ENCODE measurements at regions not wholly inside any gene's neighbourhood (a gene's known extent, or its start where the extent isn't known, plus 50 kb on each side); places are given as distances from the start of the nearest gene placed in this dataset.

DNA sequence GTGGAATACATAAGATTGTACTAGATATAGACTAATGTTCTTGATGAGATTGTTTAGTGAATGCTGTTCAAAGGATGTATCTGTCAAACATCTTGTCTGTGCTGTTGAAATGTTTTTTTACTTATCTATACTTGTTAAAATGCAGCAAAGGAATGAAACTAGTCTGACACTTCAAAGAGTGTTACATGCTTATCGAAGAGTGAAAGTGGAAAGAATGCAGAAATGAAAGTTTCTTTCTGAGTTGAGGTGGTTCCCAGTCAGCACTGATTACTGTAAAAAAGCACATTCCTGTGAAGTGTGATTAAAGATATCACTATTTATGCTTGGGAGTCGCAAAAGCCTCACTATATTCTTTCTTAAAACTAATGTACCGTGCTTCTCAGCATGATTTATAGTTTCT lies 1225.2 kb downstream of the NCAM2 start:
- intact Hi-C loops (cut with DNase I) = no loop called here
- no peak for ATAC-seq
- no peak for DNase-seq (ENCODE audit: low spot score)

GRCh38 chr21:22224261-22224660 lies 1226.1 kb downstream of the NCAM2 start:
- intact Hi-C loops (cut with DNase I) = no loop called here
- DNase-seq (ENCODE audit: low spot score) (no peak), ATAC-seq (no peak)

- no peak for DNase-seq (ENCODE audit: low spot score)
- intact Hi-C loops (cut with DNase I) = loop anchor here (5.0 kb wide), 1 partner anchor 327 kb away; no protein-coding TSS in a partner anchor
- ATAC-seq = no peak
These were observed 1227.1 kb downstream of the NCAM2 start for GRCh38 chr21:22225299-22225698.

DNA sequence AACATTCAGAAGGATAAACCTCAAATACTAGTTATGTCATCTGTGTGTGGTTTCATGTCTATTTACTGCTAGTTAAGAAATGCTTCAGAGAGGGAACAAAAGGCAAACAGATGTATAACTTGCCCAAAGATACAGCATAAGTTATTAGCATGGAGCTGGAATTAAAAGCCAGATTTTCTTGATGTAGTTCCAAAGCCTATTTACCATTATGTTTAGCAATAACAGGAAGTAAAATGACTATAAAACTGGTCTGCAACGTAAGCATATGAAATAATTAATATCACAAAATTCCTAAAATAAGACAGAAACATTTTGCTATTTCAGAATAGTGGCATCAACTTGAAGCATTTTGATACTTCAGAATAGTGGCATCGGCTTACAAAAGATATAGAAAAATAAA lies 1232.8 kb downstream of the NCAM2 start:
- intact Hi-C loops (cut with DNase I) = no loop called here
- no peak for DNase-seq (ENCODE audit: low spot score)
- no peak for ATAC-seq

GRCh38 chr21:22235866-22236590 lies 1237.8 kb downstream of the NCAM2 start:
- intact Hi-C loops (cut with DNase I) = no loop called here
- ATAC-seq = no peak
- DNase-seq (ENCODE audit: low spot score) = no peak

- no peak for ATAC-seq
- intact Hi-C loops (cut with DNase I) = no loop called here
- DNase-seq (ENCODE audit: low spot score) = no peak
These were observed 1246.3 kb downstream of the NCAM2 start for GRCh38 chr21:22244516-22244915.

GRCh38 chr21:22250355-22250754 lies 1252.1 kb downstream of the NCAM2 start:
- DNase-seq (ENCODE audit: low spot score) (no peak), ATAC-seq (no peak)
- intact Hi-C loops (cut with DNase I) = no loop called here

GRCh38 chr21:22253761-22254160 lies 1255.6 kb downstream of the NCAM2 start:
- no peak for ATAC-seq
- no peak for DNase-seq (ENCODE audit: low spot score)
- intact Hi-C loops (cut with DNase I) = no loop called here

DNA sequence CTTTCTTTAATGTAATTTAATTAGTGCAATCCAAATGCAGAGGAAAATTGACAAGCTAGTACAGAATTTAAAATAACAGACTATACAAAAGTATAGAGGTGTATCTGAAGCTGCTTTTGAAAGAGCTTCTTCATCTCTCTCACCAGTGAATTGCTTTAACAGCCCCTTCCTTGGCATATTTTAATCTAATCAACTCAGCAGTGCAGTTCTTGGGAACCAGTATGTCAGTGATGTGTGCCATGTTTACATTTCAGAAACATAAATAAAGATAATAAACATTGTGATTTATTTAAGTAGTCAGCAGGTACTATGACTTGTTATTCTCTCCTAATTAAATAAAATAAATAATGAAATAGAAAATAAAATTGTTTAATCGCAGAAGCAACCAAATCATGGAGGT lies 1260.6 kb downstream of the NCAM2 start:
- intact Hi-C loops (cut with DNase I) = no loop called here
- ATAC-seq (no peak), DNase-seq (ENCODE audit: low spot score) (no peak)

GRCh38 chr21:22260274-22260673 lies 1262.1 kb downstream of the NCAM2 start:
- intact Hi-C loops (cut with DNase I) = no loop called here
- no peak for DNase-seq (ENCODE audit: low spot score)
- ATAC-seq = no peak

DNA sequence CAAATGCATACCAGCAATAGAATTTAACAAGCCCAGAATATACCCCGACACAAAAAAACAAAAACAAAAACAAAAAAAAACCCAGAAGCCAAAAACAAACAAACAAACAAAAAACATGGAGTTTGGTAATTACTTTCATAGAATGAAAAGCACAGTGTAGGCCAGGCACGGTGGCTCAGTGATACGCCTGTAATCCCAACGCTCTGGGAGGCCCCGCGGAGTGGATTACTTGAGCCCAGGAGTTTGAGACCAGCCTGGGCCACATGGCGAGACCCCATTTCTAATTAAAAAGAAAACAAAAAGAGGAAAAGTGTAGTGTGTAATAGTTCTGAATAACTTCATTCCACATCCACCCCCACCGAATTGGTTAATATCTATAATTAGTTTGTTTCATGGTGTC lies 1265.7 kb downstream of the NCAM2 start:
- ATAC-seq (no peak), DNase-seq (ENCODE audit: low spot score) (no peak)
- intact Hi-C loops (cut with DNase I) = no loop called here

- intact Hi-C loops (cut with DNase I) = no loop called here
- ATAC-seq = no peak
These were observed 1279.1 kb downstream of the NCAM2 start for GRCh38 chr21:22277341-22277740.

DNA sequence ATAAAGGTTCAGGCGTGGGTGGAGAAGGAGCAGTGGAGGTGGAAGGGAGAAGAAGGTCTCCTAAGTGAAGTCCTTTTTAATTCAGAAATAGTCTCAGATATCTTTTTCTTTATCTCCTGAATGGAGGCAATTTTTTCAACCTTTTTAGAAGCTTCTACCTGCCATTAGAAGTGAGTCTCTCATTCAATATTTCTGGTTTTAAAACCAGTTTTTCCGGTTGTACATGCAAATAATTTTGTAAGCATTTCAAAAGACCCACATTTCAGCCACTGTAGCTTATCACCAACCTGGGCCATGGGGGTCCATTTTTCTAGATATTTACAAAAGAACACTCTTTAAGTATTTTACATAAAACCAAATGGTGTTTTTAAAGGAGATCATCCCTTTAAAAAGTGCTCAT lies 1280.2 kb downstream of the NCAM2 start:
- no peak for ATAC-seq
- intact Hi-C loops (cut with DNase I) = no loop called here
- DNase-seq (ENCODE audit: low spot score) = no peak

More at GRCh38 chr21:22277341-22277740, 1279.1 kb downstream of the NCAM2 start:
- no peak for DNase-seq (ENCODE audit: low spot score)

- ATAC-seq (no peak), DNase-seq (ENCODE audit: low spot score) (no peak)
- intact Hi-C loops (cut with DNase I) = no loop called here
These were observed 1282.6 kb downstream of the NCAM2 start for GRCh38 chr21:22280851-22281250.

- no peak for ATAC-seq
- intact Hi-C loops (cut with DNase I) = no loop called here
- no peak for DNase-seq (ENCODE audit: low spot score)
These were observed 1290.8 kb downstream of the NCAM2 start for GRCh38 chr21:22288885-22289499.

DNA sequence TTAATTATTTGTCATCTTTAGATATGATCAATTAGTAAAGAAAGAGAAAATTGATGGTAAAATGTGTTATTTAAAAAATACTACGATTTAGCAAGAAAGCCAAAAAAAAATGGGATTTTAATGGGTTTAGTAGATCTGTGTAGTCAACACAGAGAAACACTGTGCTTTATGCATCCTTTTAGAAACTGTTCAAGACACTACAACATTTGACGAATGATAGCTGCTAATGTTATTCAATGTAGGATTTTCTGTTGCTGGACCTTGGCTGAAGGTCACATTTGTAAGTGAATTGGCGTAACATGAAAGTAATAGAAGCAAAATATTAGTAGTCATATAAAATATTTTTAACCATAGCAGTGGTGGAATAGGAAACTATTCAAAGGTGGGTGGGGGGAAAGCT lies 1293.9 kb downstream of the NCAM2 start:
- DNase-seq (ENCODE audit: low spot score) (no peak), ATAC-seq (no peak)
- intact Hi-C loops (cut with DNase I) = no loop called here

DNA sequence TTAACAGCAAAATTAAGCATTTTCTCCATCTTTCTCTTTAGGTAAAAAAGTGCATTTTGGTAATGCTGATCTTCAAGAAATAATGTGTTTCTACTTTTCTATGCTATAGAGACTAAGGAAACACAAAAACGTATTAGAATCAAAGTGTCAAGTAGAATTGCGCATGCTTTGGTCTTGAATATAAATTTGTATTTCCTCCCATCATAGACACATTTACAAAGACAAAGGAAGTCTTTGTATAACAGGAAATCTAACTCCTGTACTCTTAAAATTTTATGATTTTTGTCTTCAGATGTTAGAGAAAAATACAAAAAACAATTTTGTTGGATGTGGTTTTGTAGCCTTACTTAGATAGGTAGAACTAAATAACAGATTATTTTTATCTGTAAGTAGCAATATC lies 1299.4 kb downstream of the NCAM2 start:
- intact Hi-C loops (cut with DNase I) = no loop called here
- no peak for ATAC-seq
- DNase-seq (ENCODE audit: low spot score) = no peak

- intact Hi-C loops (cut with DNase I) = no loop called here
- DNase-seq (ENCODE audit: low spot score) (no peak), ATAC-seq (no peak)
These were observed 1313.7 kb downstream of the NCAM2 start for GRCh38 chr21:22311741-22312462.

- ATAC-seq (no peak), DNase-seq (ENCODE audit: low spot score) (no peak)
- intact Hi-C loops (cut with DNase I) = no loop called here
These were observed 1316.8 kb downstream of the NCAM2 start for GRCh38 chr21:22314963-22315362.

- intact Hi-C loops (cut with DNase I) = no loop called here
- ATAC-seq (no peak), DNase-seq (ENCODE audit: low spot score) (no peak)
These were observed 1321.2 kb downstream of the NCAM2 start for GRCh38 chr21:22319435-22319834.
